ENCODE measurements at regions not wholly inside any gene's neighbourhood (a gene's known extent, or its start where the extent isn't known, plus 50 kb on each side); places are given as distances from the start of the nearest gene placed in this dataset.
"Not testable (repeated sequence)": the region's sequence is repeated elsewhere in the genome, so short reads cannot be mapped to it uniquely, and the experiment has no call there.

GRCh38 chr7:67631476-67631875 is 634.8 kb downstream of the TYW1 start:
- no peak for DNase-seq

- DNase-seq = no peak
Observed at GRCh38 chr7:67635271-67635670, 638.6 kb downstream of the TYW1 start.

- no peak for DNase-seq
Observed at GRCh38 chr7:67636348-67637022, 639.9 kb downstream of the TYW1 start.

- DNase-seq = no peak
Observed at GRCh38 chr7:67637023-67637358, 640.4 kb downstream of the TYW1 start.

GRCh38 chr7:67642542-67642941 is 645.9 kb downstream of the TYW1 start:
- not testable (repeated sequence) for DNase-seq

- no peak for DNase-seq
Observed at GRCh38 chr7:67644151-67644550, 647.5 kb downstream of the TYW1 start.

GRCh38 chr7:67652937-67653336 is 656.3 kb downstream of the TYW1 start:
- no peak for DNase-seq

GRCh38 chr7:67653856-67654454 is 657.3 kb downstream of the TYW1 start:
- no peak for DNase-seq

- no peak for DNase-seq
Observed at GRCh38 chr7:67654642-67655041, 658.0 kb downstream of the TYW1 start.

- DNase-seq = no peak
Observed at GRCh38 chr7:67655168-67655567, 658.5 kb downstream of the TYW1 start.

GRCh38 chr7:67659091-67659490 is 662.5 kb downstream of the TYW1 start:
- no peak for DNase-seq

- DNase-seq = no peak
Observed at GRCh38 chr7:67662804-67663203, 666.2 kb downstream of the TYW1 start.

- no peak for DNase-seq
Observed at GRCh38 chr7:67663644-67664043, 667.0 kb downstream of the TYW1 start.

- not testable (repeated sequence) for DNase-seq
Observed at GRCh38 chr7:67666359-67666758, 669.7 kb downstream of the TYW1 start.

GRCh38 chr7:67671006-67671548 is 674.4 kb downstream of the TYW1 start:
- no peak for DNase-seq

- DNase-seq = no peak
Observed at GRCh38 chr7:67673861-67674260, 677.2 kb downstream of the TYW1 start.

- DNase-seq = not testable (repeated sequence)
Observed at GRCh38 chr7:67674862-67675261, 678.2 kb downstream of the TYW1 start.

GRCh38 chr7:67675971-67676370 is 679.3 kb downstream of the TYW1 start:
- no peak for DNase-seq

- DNase-seq = no peak
Observed at GRCh38 chr7:67678419-67678818, 681.8 kb downstream of the TYW1 start.

- DNase-seq = no peak
Observed at GRCh38 chr7:67683628-67684027, 687.0 kb downstream of the TYW1 start.

GRCh38 chr7:67690700-67691099 is 694.1 kb downstream of the TYW1 start:
- DNase-seq = no peak

GRCh38 chr7:67692425-67692824 is 695.8 kb downstream of the TYW1 start:
- no peak for DNase-seq

- no peak for DNase-seq
Observed at GRCh38 chr7:67696124-67696523, 699.5 kb downstream of the TYW1 start.

GRCh38 chr7:67696878-67697277 is 700.2 kb downstream of the TYW1 start:
- no peak for DNase-seq

- no peak for DNase-seq
Observed at GRCh38 chr7:67698354-67698753, 701.7 kb downstream of the TYW1 start.
